Breast epithelium (tissue), 4 donors: ENCODE measurements at regions not wholly inside any gene's neighbourhood (a gene's known extent, or its start where the extent isn't known, plus 50 kb on each side); places are given as distances from the start of the nearest gene placed in this dataset.
A peak's percentile ranks its signal among the peaks of the same experiment; 100 is the strongest.

Experiments
- DNase-seq, 2 donors: peaks; one replicate each; pipeline ENCODE4 v3.0.0-alpha.2; 2019; ENCODE audit warnings: low spot score in 2 of 2
- H3K27ac ChIP-seq, 2 donors: fragments of 200-600 bp; sonication (generic) in 1 of 2; one replicate each; pipeline ENCODE4 v1.5.1; 2016 to 2019; ENCODE audit warnings: mild to moderate bottlenecking in 1 of 2
- H3K27me3 ChIP-seq, 2 donors: fragments of 200-600 bp; sonication (generic) in 1 of 2; one replicate each; pipeline versions ENCODE4 v1.5.1 to v1.6.0; 2017 to 2019; ENCODE audit warnings: control low read depth in 1 of 2, mild to moderate bottlenecking in 1 of 2
- H3K36me3 ChIP-seq: fragments of 200-600 bp; one replicate; pipeline ENCODE4 v1.5.1; 2019
- H3K4me1 ChIP-seq, 2 donors: fragments of 200-600 bp; sonication (generic); one replicate each; pipeline ENCODE4 v1.5.1; 2016 to 2019; ENCODE audit warnings: control low read depth in 1 of 2
- H3K4me3 ChIP-seq, 3 donors: fragments of 200-600 bp; sonication (generic); 1 replicate in 2 of 3; 2 replicates in 1 of 3; pipeline ENCODE4 v1.5.1; 2016 to 2019; ENCODE audit warnings: mild to moderate bottlenecking in 3 of 3, moderate library complexity in 2 of 3
- H3K9me3 ChIP-seq, 2 donors: fragments of 200-600 bp; sonication (generic) in 1 of 2; one replicate each; pipeline ENCODE4 v1.5.1; 2016 to 2019; ENCODE audit warnings: control low read depth in 1 of 2
- POLR2A ChIP-seq: fragments of 450-650 bp; IDR thresholded peaks from one replicate; pipeline ENCODE4 v1.6.1; 2016; ENCODE audit warnings: antibody characterized with exemption, mild to moderate bottlenecking, moderate library complexity
- POLR2AphosphoS5 ChIP-seq, 3 donors: sonication (generic); formaldehyde crosslinking; IDR thresholded peaks; one replicate each; pipeline ENCODE4 v1.6.1; 2017; ENCODE audit warnings: antibody characterized with exemption in 3 of 3
- intact Hi-C: fragments of 100-400 bp; cut with DNase I; formaldehyde crosslinking; loops from one replicate; pipeline ENCODE4 v1.15.1; 2023; ENCODE audit warnings: low total_unique reads
- TF ChIP-seq, protein P1 (sequence below), 3 donors: fragments of 450-650 bp; IDR thresholded peaks; one replicate each; pipeline ENCODE4 v1.5.1; 2016 to 2017; ENCODE audit warnings: antibody characterized with exemption in 3 of 3, mild to moderate bottlenecking in 3 of 3, moderate library complexity in 3 of 3

DNA sequence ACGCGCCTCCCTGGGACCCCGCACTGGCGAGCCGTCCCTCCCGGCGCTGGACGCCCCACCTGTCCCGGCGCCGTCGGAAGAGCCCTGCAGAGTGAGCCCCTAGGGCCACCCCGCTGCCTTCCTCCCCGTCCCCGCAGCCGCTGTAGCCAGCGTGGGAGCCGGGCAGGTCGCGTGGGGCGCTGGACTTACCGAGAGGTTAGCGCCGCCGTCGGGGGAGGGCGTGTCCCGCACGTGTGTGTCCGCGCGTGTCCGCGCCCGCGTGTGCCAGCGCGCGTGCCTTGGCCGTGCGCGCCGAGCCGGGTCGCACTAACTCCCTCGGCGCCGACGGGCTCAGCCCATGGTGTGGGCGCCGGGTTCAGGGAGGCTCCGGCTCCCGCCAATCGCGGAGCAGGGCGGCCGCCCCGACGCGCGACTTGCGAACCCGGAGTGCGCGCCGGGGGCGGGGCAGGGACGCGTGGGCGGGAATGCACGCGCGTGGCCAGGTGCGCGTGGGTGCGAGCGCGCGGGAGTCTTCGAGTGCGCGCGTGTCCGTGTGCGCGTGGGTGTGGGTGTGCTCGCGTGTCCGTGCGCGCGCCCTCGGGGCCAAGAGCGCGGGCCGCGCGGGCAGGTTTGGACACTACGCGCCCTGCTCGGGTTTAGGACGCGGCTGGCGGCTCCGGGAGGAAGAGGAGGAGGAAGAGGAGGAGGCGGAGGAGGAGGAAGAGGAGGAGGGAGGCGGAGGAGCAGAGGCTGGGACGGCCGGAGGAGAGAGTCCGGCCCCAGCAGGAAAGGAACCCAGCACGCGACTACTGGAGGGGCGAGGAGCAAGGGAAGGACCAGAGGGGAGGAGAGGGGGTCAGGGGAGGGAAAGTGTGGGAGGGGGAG is 145.2 kb upstream of the ETS2 start:
- Histone ChIP-seq H3K27me3 (peaks cover 3 to 50% of the 10 kb centered on the region in 2 donors), H3K36me3 (no peaks in the 10 kb centered on the region), H3K9me3 (no peaks in the 10 kb centered on the region), H3K4me3 (peak overlapping the region; percentile 52 to 81 (median 60)), H3K27ac (peak overlapping the region; percentile 69 to 70), H3K4me1 (peaks cover 0 to 2% of the 10 kb centered on the region in 2 donors)
- intact Hi-C loops, result loop anchor here (10.0 kb wide), 1 partner anchor 1316 kb away; no protein-coding TSS in a partner anchor
- TF ChIP-seq POLR2AphosphoS5 (IDR thresholded peaks at IDR 0.05) (no peak), POLR2A (no peak)
- TF ChIP-seq, protein P1, sequence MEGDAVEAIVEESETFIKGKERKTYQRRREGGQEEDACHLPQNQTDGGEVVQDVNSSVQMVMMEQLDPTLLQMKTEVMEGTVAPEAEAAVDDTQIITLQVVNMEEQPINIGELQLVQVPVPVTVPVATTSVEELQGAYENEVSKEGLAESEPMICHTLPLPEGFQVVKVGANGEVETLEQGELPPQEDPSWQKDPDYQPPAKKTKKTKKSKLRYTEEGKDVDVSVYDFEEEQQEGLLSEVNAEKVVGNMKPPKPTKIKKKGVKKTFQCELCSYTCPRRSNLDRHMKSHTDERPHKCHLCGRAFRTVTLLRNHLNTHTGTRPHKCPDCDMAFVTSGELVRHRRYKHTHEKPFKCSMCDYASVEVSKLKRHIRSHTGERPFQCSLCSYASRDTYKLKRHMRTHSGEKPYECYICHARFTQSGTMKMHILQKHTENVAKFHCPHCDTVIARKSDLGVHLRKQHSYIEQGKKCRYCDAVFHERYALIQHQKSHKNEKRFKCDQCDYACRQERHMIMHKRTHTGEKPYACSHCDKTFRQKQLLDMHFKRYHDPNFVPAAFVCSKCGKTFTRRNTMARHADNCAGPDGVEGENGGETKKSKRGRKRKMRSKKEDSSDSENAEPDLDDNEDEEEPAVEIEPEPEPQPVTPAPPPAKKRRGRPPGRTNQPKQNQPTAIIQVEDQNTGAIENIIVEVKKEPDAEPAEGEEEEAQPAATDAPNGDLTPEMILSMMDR (IDR thresholded peaks at IDR 0.05), result no peak
- DNase-seq, result peak in 1 of 2 donors; percentile 30

DNA sequence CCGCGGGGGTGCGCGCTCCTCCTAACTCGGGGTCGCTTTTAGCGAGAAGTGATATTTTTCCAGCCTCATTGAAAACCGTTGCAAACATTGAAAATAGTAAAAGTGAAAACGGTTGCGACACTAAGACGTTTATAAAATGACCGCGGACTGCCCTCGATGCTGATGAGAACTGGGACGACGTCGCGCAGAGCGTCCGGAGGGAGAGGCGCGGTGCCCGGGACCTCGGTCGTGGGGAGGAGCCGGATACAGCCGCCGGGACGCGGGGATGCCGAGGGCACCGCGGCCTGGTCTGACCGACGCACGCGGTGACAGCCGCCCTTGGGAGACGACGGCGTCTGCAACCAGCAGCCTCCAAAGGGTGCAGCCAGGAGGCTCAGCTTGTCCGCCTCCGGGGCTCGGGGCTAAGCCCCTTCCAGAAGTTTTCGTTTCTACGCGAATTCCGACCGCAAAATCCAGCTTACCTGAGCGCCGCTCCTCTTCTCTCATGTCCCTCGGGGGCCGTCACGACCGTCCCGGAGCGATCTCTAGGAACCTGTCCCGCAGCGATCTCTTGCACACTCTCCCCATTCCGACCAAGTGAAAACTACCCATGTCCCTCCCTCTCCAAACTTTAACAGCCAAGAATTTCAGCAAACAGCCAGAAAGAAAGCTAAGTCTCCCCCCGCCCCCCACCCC is 144.4 kb upstream of the ETS2 start:
- no peaks in the 10 kb centered on the region for H3K9me3 ChIP-seq
- peaks cover 3 to 47% of the 10 kb centered on the region in 2 donors for H3K27me3 ChIP-seq
- intact Hi-C loops, result loop anchor here (10.0 kb wide), 1 partner anchor 1317 kb away; no protein-coding TSS in a partner anchor
- H3K4me1 ChIP-seq, result peaks cover 0 to 2% of the 10 kb centered on the region in 2 donors
- no peak for DNase-seq
- TF ChIP-seq POLR2AphosphoS5 (IDR thresholded peaks at IDR 0.05) (no peak), POLR2A (no peak)
- TF ChIP-seq, protein P1 (IDR thresholded peaks at IDR 0.05), result no peak
- H3K27ac ChIP-seq, result peak overlapping the region; percentile 69 to 70
- H3K36me3 ChIP-seq, result no peaks in the 10 kb centered on the region
- peak overlapping the region; percentile 52 to 81 (median 60) for H3K4me3 ChIP-seq

DNA sequence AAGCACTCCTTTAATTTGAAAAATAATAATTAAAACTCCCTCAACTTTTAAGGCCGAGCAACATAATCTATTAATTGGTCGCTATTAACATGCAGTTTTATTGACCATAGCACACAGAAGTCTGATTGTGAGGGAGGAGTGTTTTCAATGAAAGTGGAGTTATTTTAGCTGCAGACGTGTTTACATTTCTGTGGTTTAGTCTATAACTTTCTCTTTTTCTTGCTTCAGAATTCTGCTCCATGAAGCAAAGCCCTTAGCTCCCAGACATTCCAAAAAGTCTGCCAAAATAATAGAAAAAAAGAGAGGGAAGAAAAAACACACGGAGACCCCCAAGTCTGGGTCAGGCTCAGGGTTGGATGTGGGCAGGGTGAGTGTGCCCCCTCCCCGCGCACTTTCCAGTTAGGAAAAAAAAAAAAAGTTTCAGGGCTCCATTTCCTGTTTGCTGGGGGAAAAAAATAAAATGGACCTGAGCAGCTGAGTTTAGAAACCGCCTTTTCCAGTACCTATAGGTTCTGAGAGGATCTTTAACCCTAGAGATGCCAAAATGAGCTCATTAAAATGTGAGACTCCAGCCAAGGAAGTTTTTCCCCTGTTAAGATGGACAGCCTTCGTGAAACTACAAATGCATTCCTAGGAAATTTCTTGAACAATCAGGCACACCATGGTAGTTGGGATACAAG is 143.7 kb upstream of the ETS2 start:
- Histone ChIP-seq H3K4me3 (peak overlapping the region in 2 of 3 donors; percentile 60 to 81), H3K27me3 (peaks cover 3 to 40% of the 10 kb centered on the region in 2 donors), H3K27ac (peak overlapping the region; percentile 69 to 70), H3K4me1 (peaks cover 0 to 2% of the 10 kb centered on the region in 2 donors), H3K36me3 (no peaks in the 10 kb centered on the region), H3K9me3 (no peaks in the 10 kb centered on the region)
- intact Hi-C loops, result loop anchor here (10.0 kb wide), 1 partner anchor 1317 kb away; no protein-coding TSS in a partner anchor
- TF ChIP-seq, protein P1 (IDR thresholded peaks at IDR 0.05), result no peak
- TF ChIP-seq POLR2A (no peak), POLR2AphosphoS5 (IDR thresholded peaks at IDR 0.05) (no peak)
- DNase-seq, result no peak

DNA sequence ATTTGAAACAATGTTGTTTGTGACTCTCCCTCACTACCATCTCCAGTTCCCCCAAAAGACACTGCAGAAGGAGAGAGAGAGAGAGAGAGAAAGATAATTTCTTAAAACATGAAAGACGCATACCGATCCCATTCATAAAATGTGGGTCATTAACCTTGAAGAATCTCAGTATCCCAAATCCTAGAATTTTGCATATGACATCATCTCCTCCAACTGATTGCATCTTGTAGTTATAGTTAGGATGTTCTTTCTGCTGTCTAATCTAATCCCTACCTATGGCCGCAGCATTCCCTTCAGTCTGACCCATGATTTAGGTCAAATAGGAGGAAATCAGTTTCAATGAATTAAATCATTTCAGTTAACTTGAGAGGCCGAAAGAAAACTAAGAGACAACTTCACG is 142.4 kb upstream of the ETS2 start:
- Histone ChIP-seq H3K36me3 (no peaks in the 10 kb centered on the region), H3K9me3 (no peaks in the 10 kb centered on the region), H3K27me3 (peaks cover 3 to 32% of the 10 kb centered on the region in 2 donors), H3K4me3 (no peak overlapping the region), H3K27ac (no peak overlapping the region), H3K4me1 (peaks cover 0 to 2% of the 10 kb centered on the region in 2 donors)
- intact Hi-C loops, result loop anchor here (10.0 kb wide), 1 partner anchor 1318 kb away; no protein-coding TSS in a partner anchor
- no peak for DNase-seq
- TF ChIP-seq POLR2A (no peak), POLR2AphosphoS5 (IDR thresholded peaks at IDR 0.05) (no peak)
- TF ChIP-seq, protein P1 (IDR thresholded peaks at IDR 0.05), result no peak
